ENCODE measurements at regions not wholly inside any gene's neighbourhood (a gene's known extent, or its start where the extent isn't known, plus 50 kb on each side); places are given as distances from the start of the nearest gene placed in this dataset.

GRCh38 chr1:222948079-222948478, 133.2 kb downstream of the DISP1 start:
- no peak for ATAC-seq
- TF ChIP-seq SNAI2 (CRISPR knock-in tag; IDR thresholded peaks at IDR 0.05) (no peak), ZNF8 (CRISPR knock-in tag; IDR thresholded peaks at IDR 0.05) (no peak), CSDC2 (CRISPR knock-in tag; IDR thresholded peaks at IDR 0.05) (no peak), CREB5 (CRISPR knock-in tag; IDR thresholded peaks at IDR 0.05; ENCODE audit: low read depth) (no peak), TCF4 (CRISPR knock-in tag; IDR thresholded peaks at IDR 0.05; ENCODE audit: borderline replicate concordance) (no peak), BACH2 (CRISPR knock-in tag; IDR thresholded peaks at IDR 0.05; ENCODE audit: borderline replicate concordance) (no peak), ZFP30 (CRISPR knock-in tag; IDR thresholded peaks at IDR 0.05) (no peak), RARB (CRISPR knock-in tag; IDR thresholded peaks at IDR 0.05) (no peak), GLIS3 (CRISPR knock-in tag; IDR thresholded peaks at IDR 0.05) (no peak), TSHZ2 (CRISPR knock-in tag; IDR thresholded peaks at IDR 0.05) (no peak)

- ATAC-seq, result no peak
- TF ChIP-seq TSHZ2 (CRISPR knock-in tag; IDR thresholded peaks at IDR 0.05), result no peak
- TF ChIP-seq ISL1 (CRISPR knock-in tag; IDR thresholded peaks at IDR 0.05), result peak; percentile 89
Measured at GRCh38 chr1:222950892-222951291, 136.1 kb downstream of the DISP1 start.

- no peak for TF ChIP-seq TCF4 (CRISPR knock-in tag; IDR thresholded peaks at IDR 0.05; ENCODE audit: borderline replicate concordance)
- TF ChIP-seq ZC3H10 (CRISPR knock-in tag; IDR thresholded peaks at IDR 0.05), result no peak
- no peak for TF ChIP-seq POU6F1 (CRISPR knock-in tag; IDR thresholded peaks at IDR 0.05; ENCODE audit: borderline replicate concordance, low read depth)
- no peak for TF ChIP-seq CSDC2 (CRISPR knock-in tag; IDR thresholded peaks at IDR 0.05)
- no peak for TF ChIP-seq SNAI2 (CRISPR knock-in tag; IDR thresholded peaks at IDR 0.05)
- TF ChIP-seq ESRRG (CRISPR knock-in tag; IDR thresholded peaks at IDR 0.05), result no peak
- TF ChIP-seq ZNF8 (CRISPR knock-in tag; IDR thresholded peaks at IDR 0.05), result no peak
- TF ChIP-seq ARNTL (CRISPR knock-in tag; IDR thresholded peaks at IDR 0.05; ENCODE audit: borderline replicate concordance, low read depth), result no peak
- no peak for TF ChIP-seq PPARA (CRISPR knock-in tag; IDR thresholded peaks at IDR 0.05; ENCODE audit: borderline replicate concordance)
- no peak for TF ChIP-seq ZFP30 (CRISPR knock-in tag; IDR thresholded peaks at IDR 0.05)
- TF ChIP-seq TOX (CRISPR knock-in tag; IDR thresholded peaks at IDR 0.05; ENCODE audit: borderline replicate concordance), result no peak
- no peak for TF ChIP-seq TSHZ2 (CRISPR knock-in tag; IDR thresholded peaks at IDR 0.05)
- no peak for TF ChIP-seq GLIS3 (CRISPR knock-in tag; IDR thresholded peaks at IDR 0.05)
- TF ChIP-seq PATZ1 (CRISPR knock-in tag; IDR thresholded peaks at IDR 0.05; ENCODE audit: borderline replicate concordance), result no peak
- no peak for TF ChIP-seq OSR1 (CRISPR knock-in tag; IDR thresholded peaks at IDR 0.05)
- no peak for ATAC-seq
Measured at GRCh38 chr1:222953585-222953984, 138.7 kb downstream of the DISP1 start.
